ENCODE measurements at regions not wholly inside any gene's neighbourhood (a gene's known extent, or its start where the extent isn't known, plus 50 kb on each side); places are given as distances from the start of the nearest gene placed in this dataset.

- intact Hi-C loops (cut with micrococcal nuclease) = loop anchor here (10.0 kb wide), 1 partner anchor 71 kb away; no protein-coding TSS in a partner anchor
- POLR2A ChIA-PET = interaction anchor here (1.5 kb wide), 1 partner anchor 11 kb away, joined by 7 read pairs; no protein-coding TSS in a partner anchor
- BruUV-seq (replicated peaks) = no TSS peak
Measured at GRCh38 chr17:21523497-21524210, 147.5 kb downstream of the KCNJ12 start.

More at GRCh38 chr17:21523497-21524210, 147.5 kb downstream of the KCNJ12 start:
- TF ChIP-seq, protein P1, sequence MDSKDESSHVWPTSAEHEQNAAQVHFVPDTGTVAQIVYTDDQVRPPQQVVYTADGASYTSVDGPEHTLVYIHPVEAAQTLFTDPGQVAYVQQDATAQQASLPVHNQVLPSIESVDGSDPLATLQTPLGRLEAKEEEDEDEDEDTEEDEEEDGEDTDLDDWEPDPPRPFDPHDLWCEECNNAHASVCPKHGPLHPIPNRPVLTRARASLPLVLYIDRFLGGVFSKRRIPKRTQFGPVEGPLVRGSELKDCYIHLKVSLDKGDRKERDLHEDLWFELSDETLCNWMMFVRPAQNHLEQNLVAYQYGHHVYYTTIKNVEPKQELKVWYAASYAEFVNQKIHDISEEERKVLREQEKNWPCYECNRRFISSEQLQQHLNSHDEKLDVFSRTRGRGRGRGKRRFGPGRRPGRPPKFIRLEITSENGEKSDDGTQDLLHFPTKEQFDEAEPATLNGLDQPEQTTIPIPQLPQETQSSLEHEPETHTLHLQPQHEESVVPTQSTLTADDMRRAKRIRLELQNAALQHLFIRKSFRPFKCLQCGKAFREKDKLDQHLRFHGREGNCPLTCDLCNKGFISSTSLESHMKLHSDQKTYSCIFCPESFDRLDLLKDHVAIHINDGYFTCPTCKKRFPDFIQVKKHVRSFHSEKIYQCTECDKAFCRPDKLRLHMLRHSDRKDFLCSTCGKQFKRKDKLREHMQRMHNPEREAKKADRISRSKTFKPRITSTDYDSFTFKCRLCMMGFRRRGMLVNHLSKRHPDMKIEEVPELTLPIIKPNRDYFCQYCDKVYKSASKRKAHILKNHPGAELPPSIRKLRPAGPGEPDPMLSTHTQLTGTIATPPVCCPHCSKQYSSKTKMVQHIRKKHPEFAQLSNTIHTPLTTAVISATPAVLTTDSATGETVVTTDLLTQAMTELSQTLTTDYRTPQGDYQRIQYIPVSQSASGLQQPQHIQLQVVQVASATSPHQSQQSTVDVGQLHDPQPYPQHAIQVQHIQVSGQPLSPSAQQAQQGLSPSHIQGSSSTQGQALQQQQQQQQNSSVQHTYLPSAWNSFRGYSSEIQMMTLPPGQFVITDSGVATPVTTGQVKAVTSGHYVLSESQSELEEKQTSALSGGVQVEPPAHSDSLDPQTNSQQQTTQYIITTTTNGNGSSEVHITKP (IDR thresholded peaks at IDR 0.05; ENCODE audit: partially characterized antibody) = peak; percentile 38
- no peak for TF ChIP-seq ZBTB9 (CRISPR knock-in tag; IDR thresholded peaks at IDR 0.05)
- Histone ChIP-seq H3K79me2 (ENCODE audit: control insufficient read depth, insufficient read depth, low read length) (no peaks in the 10 kb centered on the region), H3K4me3 (no peak overlapping the region; the same call in 1 of the 2 replicates), H4K20me1 (replicated peaks; ENCODE audit: control insufficient read depth, insufficient read depth, low read length) (no peaks in the 10 kb centered on the region), H2AFZ (ENCODE audit: low read depth, low read length) (peak overlapping the region; percentile 90), H3K4me2 (ENCODE audit: insufficient read depth, low read length) (peak overlapping the region; percentile 68), H3K9me1 (ENCODE audit: control insufficient read depth, insufficient read depth, low read length) (no peaks in the 10 kb centered on the region), H3K27ac (ENCODE audit: extremely low read depth, low read depth, low read length) (no peak overlapping the region), H3K4me1 (replicated peaks in 1 of 2; ENCODE audit: control insufficient read depth in 2 of 2, insufficient read depth in 2 of 2, low read length in 2 of 2) (peaks cover 0 to 3% of the 10 kb centered on the region in 2 experiments; a peak in 2 of 5 replicates), H3K9ac (ENCODE audit: insufficient read depth in 1 of 2, low read depth in 2 of 2, low read length in 2 of 2) (no peak overlapping the region), H3K9me3 (replicated peaks; ENCODE audit: control insufficient read depth, insufficient read depth, low read depth, low read length) (no peaks in the 10 kb centered on the region), H3K36me3 (ENCODE audit: control insufficient read depth, insufficient read depth, low read length) (no peaks in the 10 kb centered on the region), H3K27me3 (ENCODE audit: control insufficient read depth in 2 of 2, insufficient read depth in 2 of 2, low read length in 2 of 2) (peaks cover 0 to 9% of the 10 kb centered on the region in 2 experiments; a peak in 2 of 5 replicates)
- CTCF ChIA-PET (ENCODE audit: low intra/inter-chr PET ratio) = no interaction called here
- in situ Hi-C loops (cut with MboI) = no loop called here
- FAIRE-seq (no peak), DNase-seq (ENCODE audit: extremely low read depth in 1 of 4, low spot score in 3 of 4) (no peak), ATAC-seq (peak; percentile 46)
- 42% methylated on average over 6 of the region's 7 CpGs for WGBS (ENCODE audit: insufficient coverage, low coverage, missing lambda C conversion rate)
